Breast epithelium (tissue), 3 donors: ENCODE measurements at regions not wholly inside any gene's neighbourhood (a gene's known extent, or its start where the extent isn't known, plus 50 kb on each side); places are given as distances from the start of the nearest gene placed in this dataset.

Experiments used
- CTCF ChIP-seq, 3 donors: fragments of 450-650 bp; IDR thresholded peaks; one replicate each; pipeline ENCODE4 v1.5.1; 2016 to 2017; ENCODE audit warnings: antibody characterized with exemption in 3 of 3, mild to moderate bottlenecking in 3 of 3, moderate library complexity in 3 of 3
- POLR2A ChIP-seq: fragments of 450-650 bp; IDR thresholded peaks from one replicate; pipeline ENCODE4 v1.6.1; 2016; ENCODE audit warnings: antibody characterized with exemption, mild to moderate bottlenecking, moderate library complexity
- POLR2AphosphoS5 ChIP-seq, 3 donors: sonication (generic); formaldehyde crosslinking; IDR thresholded peaks; one replicate each; pipeline ENCODE4 v1.6.1; 2017; ENCODE audit warnings: antibody characterized with exemption in 3 of 3

- no peak for TF ChIP-seq POLR2A
- no peak for TF ChIP-seq CTCF (IDR thresholded peaks at IDR 0.05)
- no peak for TF ChIP-seq POLR2AphosphoS5 (IDR thresholded peaks at IDR 0.05)
Observed at GRCh38 chr18:75959150-75959549, 531.6 kb upstream of the SMIM21 start.
